HG02943 (cell line): ENCODE measurements at regions not wholly inside any gene's neighbourhood (a gene's known extent, or its start where the extent isn't known, plus 50 kb on each side); places are given as distances from the start of the nearest gene placed in this dataset.
"Not testable (repeated sequence)": the region's sequence is repeated elsewhere in the genome, so short reads cannot be mapped to it uniquely, and the experiment has no call there.

Experiments used
- ATAC-seq: cut with Tn5 transposase; IDR thresholded peaks from one replicate; pipeline ENCODE4 v1.9.1; 2021; ENCODE audit warnings: mild to moderate bottlenecking, low read depth, moderate library complexity; ENCODE audit not compliant: unreplicated experiment

DNA sequence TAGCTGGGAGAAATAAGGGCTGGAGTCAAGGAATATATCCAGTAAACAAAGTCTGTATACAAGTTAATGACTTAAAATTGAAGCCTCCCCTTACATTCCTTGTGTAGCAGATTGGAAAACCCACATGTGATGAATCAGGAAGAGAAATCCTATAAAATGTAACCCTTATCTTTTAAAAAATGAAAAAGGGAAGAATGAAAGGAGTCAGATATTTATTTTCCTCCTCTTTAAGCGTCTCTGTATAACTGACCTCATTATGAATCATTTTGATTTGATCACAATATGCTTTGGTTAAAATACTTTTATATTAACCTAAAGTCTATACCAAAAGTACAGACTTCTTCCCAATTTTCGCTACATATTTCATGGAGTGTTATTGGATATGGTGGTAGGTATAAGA, 316.3 kb upstream of the STAC start:
- ATAC-seq: no peak

DNA sequence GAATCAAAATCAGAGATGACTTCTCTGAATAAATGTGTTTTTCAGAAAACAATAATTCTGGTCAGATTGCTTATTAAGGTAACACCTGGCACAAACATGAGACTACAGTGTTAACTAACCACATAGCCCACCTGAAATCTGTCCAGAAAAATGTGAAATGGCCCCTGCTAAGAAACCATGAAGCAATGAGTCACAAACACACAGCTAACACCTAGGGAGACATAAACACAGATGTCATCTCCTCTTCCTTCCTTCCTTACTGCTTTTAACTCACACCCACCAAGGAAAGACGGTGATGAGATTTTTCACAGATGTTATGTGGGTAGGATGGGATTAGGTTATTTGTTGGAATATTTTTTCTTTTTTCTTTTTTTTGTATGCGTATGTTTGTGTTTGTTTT, 315.0 kb upstream of the STAC start:
- no peak for ATAC-seq

DNA sequence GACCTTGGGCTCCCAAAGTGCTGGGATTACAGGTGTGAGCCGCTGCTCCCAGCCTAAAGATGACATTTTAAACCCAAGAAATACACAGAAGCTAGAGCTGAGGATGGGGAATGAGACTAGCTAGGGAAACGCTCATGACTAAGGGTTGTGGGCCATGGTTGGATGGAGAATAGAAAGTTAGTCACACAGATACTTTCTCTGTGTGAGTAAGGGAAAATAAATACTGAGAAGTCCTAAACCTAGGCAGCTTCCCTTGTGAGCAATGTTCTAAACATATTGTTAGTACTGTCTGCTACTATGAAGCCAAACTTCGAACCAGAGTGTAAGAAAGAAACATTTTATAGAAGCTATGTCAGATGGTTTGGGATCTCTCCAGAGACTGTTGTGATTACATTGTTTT, 304.8 kb upstream of the STAC start:
- ATAC-seq: no peak

DNA sequence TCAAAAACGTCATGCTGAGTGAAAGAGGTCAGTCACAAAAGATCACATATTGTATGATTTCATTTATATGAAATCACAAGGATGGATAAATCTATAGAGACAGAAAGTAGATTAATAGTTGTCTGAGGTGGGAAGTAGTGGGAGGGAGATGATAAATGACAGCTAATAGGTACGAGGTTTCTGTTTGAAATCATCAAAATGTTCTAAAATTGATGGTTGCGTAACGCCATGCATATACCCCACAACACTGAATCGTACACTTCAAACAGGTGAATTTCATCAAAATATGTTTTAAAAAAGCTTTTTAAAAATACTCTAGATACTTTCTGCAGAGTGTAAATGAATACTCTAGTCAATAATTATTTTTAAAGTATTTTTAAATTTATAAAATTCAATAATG, 303.0 kb upstream of the STAC start:
- ATAC-seq: no peak

DNA sequence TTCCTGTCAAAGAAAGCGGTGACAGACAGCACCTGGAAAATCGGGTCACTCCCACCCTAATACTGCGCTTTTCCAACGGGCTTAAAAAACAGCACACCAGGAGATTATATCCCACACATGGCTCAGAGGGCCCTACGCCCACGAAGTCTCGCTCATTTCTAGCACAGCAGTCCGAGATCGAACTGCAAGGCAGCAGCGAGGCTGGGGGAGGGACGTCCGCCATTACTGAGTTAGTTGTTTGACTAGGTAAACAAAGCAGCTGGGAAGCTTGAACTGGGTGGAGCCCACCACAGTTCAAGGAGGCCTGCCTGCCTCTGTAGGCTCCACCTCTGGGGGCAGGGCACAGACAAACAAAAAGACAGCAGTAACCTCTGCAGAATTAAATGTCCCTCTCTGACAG, 297.3 kb upstream of the STAC start:
- not testable (repeated sequence) for ATAC-seq

DNA sequence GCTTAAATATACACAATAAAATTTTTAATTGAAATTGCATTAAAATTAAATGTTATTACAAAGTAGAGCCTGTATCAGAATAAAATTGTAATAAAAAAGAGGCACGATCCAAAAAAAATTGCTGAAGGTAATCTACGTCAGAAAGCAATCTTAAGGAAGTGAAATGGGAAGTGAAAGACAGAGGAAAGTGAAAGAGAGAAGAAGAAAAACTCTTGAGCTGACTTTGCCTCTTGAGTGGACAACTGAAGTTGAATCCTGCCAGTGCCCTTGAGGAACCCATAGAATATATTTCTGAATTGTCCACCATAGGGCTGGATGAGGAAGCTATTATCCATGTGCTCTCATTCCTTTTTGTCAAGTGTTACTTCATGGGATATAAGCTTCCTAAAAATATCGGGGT, 285.1 kb upstream of the STAC start:
- no peak for ATAC-seq

DNA sequence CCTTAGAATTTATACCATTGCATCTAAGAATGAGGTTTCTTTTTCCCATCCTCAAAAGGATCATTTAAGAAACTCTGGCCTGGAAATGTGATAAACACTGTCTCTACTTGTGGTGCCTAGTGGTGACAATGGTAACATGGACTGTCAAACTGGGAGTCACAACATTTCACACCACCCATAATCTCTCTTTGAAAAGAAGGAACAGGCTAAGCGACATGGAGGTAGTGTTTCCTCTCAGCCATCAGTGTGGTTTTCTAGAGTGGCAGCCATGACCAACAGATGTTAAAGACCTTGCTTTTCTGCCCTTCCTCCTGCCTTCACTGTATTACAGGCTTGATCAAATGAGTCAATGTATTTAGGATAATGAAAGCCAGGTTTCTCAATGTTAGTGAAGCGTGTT, 283.1 kb upstream of the STAC start:
- no peak for ATAC-seq

DNA sequence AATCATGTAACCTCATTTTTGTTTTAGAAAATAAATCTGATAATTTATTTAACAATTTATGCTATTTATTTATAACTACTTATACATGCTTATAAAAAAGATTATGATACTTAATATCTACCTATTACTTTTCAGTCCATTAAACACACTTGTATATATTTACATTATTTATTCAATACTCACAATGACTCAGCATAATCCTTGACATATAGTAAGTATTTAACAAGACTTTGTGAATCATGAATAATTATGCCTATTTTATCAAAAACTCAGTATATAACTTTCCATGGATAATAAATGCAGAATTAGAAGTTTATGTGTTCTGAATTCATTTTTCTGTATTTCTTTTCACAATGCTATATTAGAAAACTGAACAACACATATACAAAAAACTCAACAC, 266.0 kb upstream of the STAC start:
- ATAC-seq: no peak

DNA sequence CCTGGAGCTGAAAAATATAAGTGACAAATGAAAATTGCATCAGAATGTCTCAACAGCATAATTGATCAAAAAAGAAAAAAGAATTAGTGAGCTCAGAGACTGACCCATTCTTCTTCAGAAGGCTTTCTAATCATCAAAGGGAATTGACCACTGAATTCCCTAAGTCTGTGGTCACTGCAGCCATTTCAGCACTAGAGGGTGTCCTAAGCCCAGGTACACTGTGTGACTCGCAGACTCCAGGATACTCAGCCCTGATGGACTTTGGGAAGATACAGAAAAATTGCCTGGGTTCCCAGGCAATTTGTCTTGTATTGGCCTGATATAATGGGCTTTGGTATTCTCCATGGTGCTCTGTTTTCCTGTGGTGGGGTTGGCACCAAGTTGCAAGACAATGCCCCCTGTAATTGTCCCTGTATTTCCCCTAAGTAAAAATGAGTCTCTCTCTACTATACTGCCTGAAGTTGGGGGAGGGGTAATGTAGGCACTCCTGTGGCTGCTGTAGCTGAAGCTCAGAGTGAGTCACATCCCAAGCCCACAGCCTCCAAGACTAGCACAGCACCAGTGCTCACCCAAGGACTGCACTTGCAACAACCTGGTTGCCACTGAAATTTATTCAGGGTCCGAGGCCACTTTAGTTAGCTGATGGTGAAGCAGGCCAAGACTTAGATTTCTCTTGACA, 256.0 kb upstream of the STAC start:
- ATAC-seq: no peak

DNA sequence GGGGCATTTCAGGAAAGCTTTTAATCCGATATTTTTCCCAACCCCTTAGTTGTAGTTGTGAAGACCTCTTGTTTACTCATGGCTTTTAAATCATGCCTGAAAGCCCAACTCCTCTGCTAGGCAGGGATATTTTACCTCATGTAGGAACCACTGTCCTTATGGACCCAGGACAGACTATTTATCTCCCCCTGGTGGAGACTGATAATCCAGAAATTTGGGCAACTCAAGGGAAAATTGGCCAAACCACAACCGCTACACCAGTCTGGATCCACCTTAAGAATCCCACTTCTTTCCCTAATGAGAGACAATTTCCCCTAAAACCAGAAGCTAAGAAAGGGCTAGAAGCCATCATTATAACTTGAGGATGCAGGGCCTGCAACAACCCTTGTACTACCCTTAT, 248.1 kb upstream of the STAC start:
- no peak for ATAC-seq

DNA sequence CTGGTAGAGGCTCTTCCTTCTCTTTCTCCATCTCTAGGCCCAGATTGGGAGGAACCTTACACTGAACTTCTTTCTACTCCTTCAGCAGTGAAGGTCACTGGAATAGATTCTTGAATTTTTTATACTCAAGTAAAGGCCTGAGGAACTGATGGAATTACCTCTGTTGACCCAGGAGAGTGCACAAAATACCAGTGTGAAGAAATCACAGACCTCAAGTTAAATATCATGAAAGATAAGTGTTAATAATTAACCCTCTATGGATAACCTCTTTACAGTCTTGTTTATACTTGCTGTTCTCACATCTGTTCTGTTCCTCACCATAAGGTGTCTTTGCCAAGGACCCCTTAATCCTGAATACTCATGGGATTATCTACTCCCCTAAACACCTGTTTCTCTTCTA, 244.4 kb upstream of the STAC start:
- no peak for ATAC-seq

DNA sequence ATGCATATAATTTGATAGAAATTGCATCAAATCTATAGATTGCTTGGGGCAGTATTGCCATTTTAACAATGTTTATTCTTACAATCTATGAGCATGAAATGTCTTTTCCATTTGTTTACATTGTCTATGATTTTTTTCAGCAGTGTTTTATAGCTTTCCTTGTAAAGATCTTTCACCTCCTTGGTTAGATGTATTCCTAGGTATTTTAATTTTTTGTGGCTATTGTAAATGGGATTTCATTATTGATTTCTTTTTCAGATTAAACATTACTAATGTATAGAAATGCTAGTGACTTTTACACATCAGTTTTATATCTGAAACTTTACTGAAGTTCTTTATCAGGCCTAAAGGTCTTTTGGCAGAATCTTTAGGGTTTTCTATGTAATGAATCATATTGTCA, 237.6 kb upstream of the STAC start:
- no peak for ATAC-seq

DNA sequence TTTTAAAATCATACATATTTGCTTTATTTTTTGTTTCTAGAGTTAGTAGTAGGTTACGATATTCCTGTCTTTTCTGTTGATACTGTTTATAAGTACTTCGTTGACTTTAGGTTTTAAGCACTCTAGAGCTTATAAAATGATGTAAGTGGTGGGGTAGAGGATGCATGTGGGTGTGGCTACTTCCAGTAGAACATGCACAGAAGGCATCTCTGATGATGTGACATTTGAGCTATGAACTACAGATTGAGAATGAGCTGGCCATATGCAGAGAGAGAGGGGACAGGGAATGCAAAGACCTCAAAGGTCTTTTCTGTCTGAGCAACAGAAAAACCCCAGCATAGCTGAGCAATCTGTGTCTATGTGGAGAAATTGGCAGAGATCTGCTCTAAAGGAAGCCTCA, 233.9 kb upstream of the STAC start:
- no peak for ATAC-seq

DNA sequence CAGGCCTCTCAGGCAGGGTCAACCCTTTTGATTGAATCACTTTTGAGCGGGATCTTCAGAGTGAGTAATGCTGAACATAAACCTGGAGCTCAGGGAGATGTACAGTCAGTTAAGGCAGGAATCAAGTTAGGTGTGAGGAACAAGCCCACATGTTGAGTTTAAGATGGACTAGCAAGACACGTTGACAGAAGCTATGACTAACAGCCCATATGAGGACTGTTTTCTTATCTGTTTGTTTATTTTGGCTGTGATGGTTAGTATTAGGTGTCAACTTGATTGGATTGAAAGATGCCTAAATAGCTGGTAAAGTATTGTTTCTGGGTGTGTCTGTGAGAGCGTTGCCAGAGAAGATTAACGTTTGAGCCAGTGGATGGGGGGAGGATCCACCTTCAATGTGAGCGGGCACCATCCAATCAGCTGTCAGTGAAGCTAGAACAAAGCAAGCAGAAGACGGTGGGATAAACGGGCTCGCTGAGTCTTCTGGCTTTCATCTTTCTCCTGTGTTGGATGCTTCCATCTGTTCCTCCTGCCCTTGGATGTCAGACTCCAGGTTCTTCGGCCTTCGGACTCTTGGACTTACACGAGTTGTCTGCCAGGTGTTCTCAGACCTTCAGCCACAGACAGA, 232.3 kb upstream of the STAC start:
- no peak for ATAC-seq

DNA sequence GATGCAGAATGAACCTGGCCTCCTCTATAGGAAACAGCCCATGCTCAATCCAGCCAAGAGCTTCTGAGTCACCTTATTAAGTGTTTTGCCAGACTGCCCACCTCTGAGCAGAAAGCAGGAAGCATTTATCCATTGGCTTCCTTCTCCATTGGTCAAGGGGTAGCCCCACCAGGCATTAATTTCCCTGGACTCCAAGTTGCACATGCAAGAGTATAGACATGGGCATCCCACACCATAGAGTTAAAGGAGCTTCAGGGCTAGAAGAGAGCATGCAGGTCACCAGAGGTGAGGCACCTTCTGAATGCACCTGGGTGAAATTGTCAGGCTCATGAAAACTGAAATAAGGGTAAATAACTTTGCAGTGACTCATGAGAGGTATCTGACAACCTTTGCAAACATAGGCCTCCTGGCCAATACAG, 230.8 kb upstream of the STAC start:
- ATAC-seq: no peak

DNA sequence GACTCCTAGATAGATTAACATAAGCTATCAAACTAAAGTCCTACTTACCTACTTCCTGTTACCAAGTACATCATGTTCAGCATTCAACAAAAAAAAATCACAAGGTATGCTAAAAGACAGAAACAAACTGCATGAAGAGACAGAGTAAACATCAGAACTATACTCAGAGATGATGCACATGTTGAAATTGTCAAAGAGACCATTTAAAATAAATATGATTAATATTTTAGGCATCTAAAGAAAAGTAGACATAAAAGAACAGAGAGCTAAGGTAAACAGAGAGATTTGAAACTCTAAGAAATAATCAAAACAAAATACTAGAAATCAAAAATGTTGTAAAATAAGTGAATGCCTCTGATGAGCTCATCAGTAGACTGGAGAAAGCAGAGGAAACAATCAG, 224.8 kb upstream of the STAC start:
- ATAC-seq: no peak

DNA sequence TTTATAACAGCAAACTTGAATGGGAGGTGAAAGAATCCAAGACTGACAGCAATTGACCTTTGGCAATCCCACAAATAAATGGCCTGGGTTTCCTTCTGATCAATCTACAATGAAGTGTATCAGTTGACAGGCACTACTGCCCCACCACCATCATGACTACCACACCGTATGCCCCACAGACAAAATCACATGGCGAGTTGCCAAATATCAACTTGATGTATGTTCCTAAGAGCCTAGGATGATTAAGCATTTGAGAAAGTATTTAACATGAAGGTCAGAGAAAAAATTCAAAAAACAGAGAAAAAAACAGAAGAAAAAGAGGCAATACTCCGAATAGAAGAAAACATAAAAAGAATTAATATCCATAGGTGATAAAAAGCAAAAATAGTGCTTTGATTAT, 215.9 kb upstream of the STAC start:
- ATAC-seq: no peak

DNA sequence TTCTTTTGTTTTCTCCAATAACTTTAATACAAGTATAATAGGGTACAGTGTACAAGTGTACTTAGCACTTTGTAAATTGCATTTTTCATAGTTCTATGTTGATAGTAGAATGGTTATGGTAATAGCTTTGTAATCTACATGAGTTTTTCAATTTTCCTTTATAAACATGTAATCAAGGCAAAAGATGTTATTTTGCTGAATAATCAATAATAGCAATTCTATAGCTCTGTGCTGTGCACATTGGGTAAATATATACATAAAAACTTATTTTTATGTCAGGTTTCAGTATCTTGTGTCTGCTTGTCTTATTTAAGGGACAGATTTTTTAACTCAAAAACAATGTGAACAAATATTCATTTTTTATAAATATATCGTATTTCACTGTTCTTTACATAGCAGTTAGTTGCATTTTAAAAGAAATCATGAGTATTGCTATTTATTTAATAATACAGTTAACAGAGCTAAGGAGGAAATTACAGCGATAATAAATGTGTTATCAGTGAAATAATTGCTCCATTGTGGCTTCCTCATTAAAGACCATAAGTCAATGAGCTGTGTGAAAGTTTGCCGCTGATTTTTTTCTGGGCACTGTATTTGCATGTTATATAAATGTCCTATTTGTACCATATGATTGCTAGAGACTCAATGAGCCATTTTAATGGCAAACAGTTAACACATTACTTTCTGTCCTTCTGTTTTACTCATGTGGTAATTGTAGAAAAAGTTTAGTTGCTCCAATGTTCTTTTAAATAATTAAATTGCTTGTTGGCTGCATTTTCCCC, 214.6 kb upstream of the STAC start:
- ATAC-seq: no peak

DNA sequence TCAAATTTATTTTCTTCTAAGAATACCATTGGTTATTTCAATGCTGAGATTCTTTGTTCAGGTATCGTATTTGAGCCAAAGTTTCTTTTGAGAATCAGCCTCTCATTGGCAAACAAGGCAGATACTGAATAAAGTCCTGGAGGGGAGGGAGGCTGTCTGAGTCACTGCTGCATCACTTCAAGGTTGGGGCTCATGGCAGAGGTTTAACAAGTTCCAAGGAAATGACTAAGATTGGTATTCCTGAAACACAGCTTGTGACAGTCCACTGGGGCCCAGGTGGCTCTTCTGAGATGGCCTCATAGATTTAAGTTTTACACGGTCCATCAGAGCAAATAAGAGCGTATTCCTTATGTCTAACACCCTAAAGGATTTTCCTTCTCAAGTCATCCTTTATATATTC, 213.8 kb upstream of the STAC start:
- ATAC-seq: no peak

DNA sequence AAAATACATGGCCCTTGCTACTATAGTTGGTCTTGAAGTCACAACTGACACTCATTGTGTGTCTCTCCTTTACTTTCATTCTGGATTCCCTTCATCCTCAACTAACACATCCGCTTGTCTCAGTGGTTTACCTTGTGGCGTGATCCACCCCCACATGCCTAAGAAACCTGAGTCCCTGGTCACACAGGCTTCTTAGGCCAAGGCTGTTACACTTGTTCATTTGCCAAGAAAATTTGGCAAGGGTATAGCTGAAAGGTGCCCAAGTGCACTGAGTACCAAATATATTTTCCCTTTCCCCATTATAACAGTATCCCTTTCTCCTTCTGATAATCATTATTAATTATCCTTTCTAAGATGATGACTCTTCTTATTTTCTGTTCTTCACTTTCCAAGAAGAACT, 207.6 kb upstream of the STAC start:
- ATAC-seq: no peak

DNA sequence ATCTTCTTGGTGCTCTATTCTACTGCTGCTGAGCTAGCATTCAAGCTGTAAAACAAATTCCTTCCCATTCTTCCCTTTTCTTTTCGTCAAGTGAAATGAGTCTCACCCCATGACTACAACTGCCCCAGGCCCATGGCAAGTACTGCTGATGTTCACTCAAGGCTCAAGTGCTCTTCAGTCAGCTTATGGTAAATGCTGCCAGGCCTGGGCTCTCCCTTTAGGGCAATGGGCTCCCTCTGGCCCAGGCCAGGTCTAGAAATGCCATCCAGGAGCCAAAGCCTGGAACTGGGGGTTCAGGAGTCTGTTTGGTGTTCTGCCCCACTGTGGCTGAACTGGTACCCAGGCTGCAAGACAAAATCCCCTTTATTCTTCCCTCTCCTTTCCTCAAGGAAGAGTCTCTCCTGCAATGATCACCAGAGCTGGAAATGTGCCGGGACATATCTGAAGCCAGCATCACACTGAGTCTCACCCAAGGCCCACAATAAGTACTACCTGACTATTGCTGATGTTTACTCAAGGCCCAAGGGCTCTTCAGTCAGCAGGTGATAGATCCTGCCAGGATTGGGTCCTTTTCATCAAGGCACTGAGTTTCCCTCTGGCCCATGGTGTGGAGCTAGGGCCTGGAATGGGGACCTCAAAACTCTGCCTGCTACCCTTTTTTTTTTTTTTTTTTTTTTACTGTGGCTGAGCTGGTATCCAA, 205.0 kb upstream of the STAC start:
- ATAC-seq: no peak
